DND-41 (cell line): ENCODE measurements at regions not wholly inside any gene's neighbourhood (a gene's known extent, or its start where the extent isn't known, plus 50 kb on each side); places are given as distances from the start of the nearest gene placed in this dataset.

ENCODE experiments used
- ATAC-seq: fragments of 200-7000 bp; cut with Tn5 transposase; 3 replicates; pipeline ENCODE4 v1.9.1; 2021; ENCODE audit warnings: low read depth; ENCODE audit not compliant: insufficient read depth
- DNase-seq: peaks from one replicate; pipeline ENCODE4 v3.0.0-alpha.2; 2020
- H2AFZ ChIP-seq: 2 replicates; pipeline ENCODE4 v1.6.0; 2012; ENCODE audit warnings: low read depth, low read length
- H3K27ac ChIP-seq: 2 replicates; pipeline ENCODE4 v1.5.1; 2012; ENCODE audit warnings: low read length, inconsistent platforms
- H3K27me3 ChIP-seq: fragments of 200-600 bp; sonication (generic); 2 replicates; pipeline ENCODE4 v1.6.0; 2012; ENCODE audit warnings: low read length, mild to moderate bottlenecking, inconsistent platforms; ENCODE audit not compliant: insufficient read depth, poor library complexity
- H3K36me3 ChIP-seq: 2 replicates; pipeline ENCODE4 v1.5.1; 2012; ENCODE audit warnings: low read length, inconsistent platforms; ENCODE audit not compliant: insufficient read depth
- H3K4me1 ChIP-seq: 2 replicates; pipeline ENCODE4 v1.5.1; 2012; ENCODE audit warnings: mild to moderate bottlenecking, low read length; ENCODE audit not compliant: insufficient read depth
- H3K4me2 ChIP-seq: 2 replicates; pipeline ENCODE4 v1.6.0; 2012; ENCODE audit warnings: mild to moderate bottlenecking, moderate library complexity, low read length, inconsistent platforms; ENCODE audit not compliant: insufficient read depth
- H3K4me3 ChIP-seq, 2 experiments: fragments of 200-600 bp in 1 of 2; shearing (Covaris generic) in 1 of 2; 2 replicates each; pipeline ENCODE4 v1.5.1; 2012 to 2016; ENCODE audit warnings: inconsistent platforms in 2 of 2, low read length in 2 of 2, mild to moderate bottlenecking in 2 of 2, low read depth in 1 of 2, moderate library complexity in 1 of 2
- H3K79me2 ChIP-seq: 2 replicates; pipeline ENCODE4 v1.6.0; 2012; ENCODE audit warnings: low read length, inconsistent platforms; ENCODE audit not compliant: insufficient read depth
- H3K9ac ChIP-seq: 2 replicates; pipeline ENCODE4 v1.6.0; 2012; ENCODE audit warnings: low read depth, mild to moderate bottlenecking, inconsistent platforms, low read length, moderate library complexity
- H3K9me3 ChIP-seq: 2 replicates; pipeline ENCODE4 v1.5.1; 2012; ENCODE audit warnings: low read length, moderate library complexity, mild to moderate bottlenecking, inconsistent platforms; ENCODE audit not compliant: insufficient read depth, severe bottlenecking
- H4K20me1 ChIP-seq: 2 replicates; pipeline ENCODE4 v1.6.0; 2012; ENCODE audit warnings: low read length; ENCODE audit not compliant: insufficient read depth
- CTCF ChIP-seq: IDR thresholded peaks from 2 replicates; pipeline ENCODE4 v1.5.1; 2012; ENCODE audit warnings: borderline replicate concordance, low read length, moderate library complexity, mild to moderate bottlenecking; ENCODE audit not compliant: poor library complexity, severe bottlenecking; ENCODE audit errors: extremely low read depth
- EZH2 ChIP-seq: IDR thresholded peaks from 3 replicates; pipeline ENCODE4 v1.6.1; 2012; ENCODE audit warnings: borderline replicate concordance, low read depth, mild to moderate bottlenecking, moderate library complexity, low read length, inconsistent platforms; ENCODE audit not compliant: severe bottlenecking

GRCh38 chr7:45443263-45443662 lies 130.9 kb upstream of the ADCY1 start:
- TF ChIP-seq CTCF = no peak
- TF ChIP-seq EZH2 = no peak
- no peak overlapping the region for H2AFZ ChIP-seq
- H3K36me3 ChIP-seq = no peaks in the 10 kb centered on the region
- no peak overlapping the region for H3K9ac ChIP-seq
- H3K4me1 ChIP-seq = no peaks in the 10 kb centered on the region
- no peak overlapping the region for H3K4me3 ChIP-seq
- no peak overlapping the region for H3K4me2 ChIP-seq
- peaks cover 13% of the 10 kb centered on the region for H3K27me3 ChIP-seq
- no peak overlapping the region for H3K27ac ChIP-seq
- DNase-seq (no peak), ATAC-seq (no peak)
- no peaks in the 10 kb centered on the region for H3K79me2 ChIP-seq
- no peaks in the 10 kb centered on the region for H4K20me1 ChIP-seq
- H3K9me3 ChIP-seq = no peaks in the 10 kb centered on the region

GRCh38 chr7:45446195-45446944 lies 127.8 kb upstream of the ADCY1 start:
- Histone ChIP-seq H3K27me3 (peaks cover 22% of the 10 kb centered on the region), H4K20me1 (no peaks in the 10 kb centered on the region), H3K79me2 (no peaks in the 10 kb centered on the region), H3K36me3 (no peaks in the 10 kb centered on the region), H3K27ac (no peak overlapping the region), H3K4me1 (no peaks in the 10 kb centered on the region), H3K9ac (no peak overlapping the region), H3K4me3 (no peak overlapping the region), H3K9me3 (no peaks in the 10 kb centered on the region), H2AFZ (no peak overlapping the region), H3K4me2 (no peak overlapping the region)
- ATAC-seq = no peak
- TF ChIP-seq CTCF (no peak), EZH2 (no peak)
- no peak for DNase-seq

GRCh38 chr7:45447296-45447695 lies 126.9 kb upstream of the ADCY1 start:
- Histone ChIP-seq H3K36me3 (no peaks in the 10 kb centered on the region), H3K4me3 (no peak overlapping the region), H3K79me2 (no peaks in the 10 kb centered on the region), H3K27ac (no peak overlapping the region), H3K9me3 (no peaks in the 10 kb centered on the region), H4K20me1 (no peaks in the 10 kb centered on the region), H3K4me1 (no peaks in the 10 kb centered on the region), H3K27me3 (peaks cover 29% of the 10 kb centered on the region), H3K4me2 (no peak overlapping the region), H2AFZ (no peak overlapping the region), H3K9ac (no peak overlapping the region)
- TF ChIP-seq EZH2 = no peak
- TF ChIP-seq CTCF = no peak
- ATAC-seq (no peak), DNase-seq (no peak)
